Activated B cell treated with CpG ODN at 0.5 μM for 24 hours (primary cell): ENCODE measurements at regions not wholly inside any gene's neighbourhood (a gene's known extent, or its start where the extent isn't known, plus 50 kb on each side); places are given as distances from the start of the nearest gene placed in this dataset.
"Not testable (repeated sequence)": the region's sequence is repeated elsewhere in the genome, so short reads cannot be mapped to it uniquely, and the experiment has no call there.

ENCODE experiments used
- ATAC-seq: fragments of 200-7000 bp; cut with Tn5 transposase; one replicate; pipeline ENCODE4 v1.10.0; 2021; ENCODE audit warnings: low read depth, mild to moderate bottlenecking, moderate library complexity
- CTCF ChIA-PET: fragments of 350-600 bp; sonication (Branson Sonifier 250); formaldehyde crosslinking; loops from one replicate; lab custom pipeline; 2021; ENCODE audit warnings: antibody characterized with exemption; lab: Charles Lee
- POLR2A ChIA-PET: fragments of 350-600 bp; sonication (Branson Sonifier 250); formaldehyde crosslinking; loops from one replicate; lab custom pipeline; 2021; ENCODE audit warnings: antibody characterized with exemption; lab: Charles Lee
- DNase-seq: peaks from one replicate; pipeline ENCODE4 v3.0.0; 2022
- H3K27ac Mint-ChIP-seq: one replicate; pipeline ENCODE4 v1.8.0; 2020; ENCODE audit warnings: mixed read lengths
- H3K27me3 Mint-ChIP-seq: one replicate; pipeline ENCODE4 v1.8.0; 2021; ENCODE audit warnings: mixed read lengths
- H3K36me3 Mint-ChIP-seq: one replicate; pipeline ENCODE4 v1.8.0; 2021; ENCODE audit warnings: low read depth, mixed read lengths
- H3K4me1 Mint-ChIP-seq: one replicate; pipeline ENCODE4 v1.8.0; 2021; ENCODE audit warnings: mixed read lengths
- H3K4me3 Mint-ChIP-seq: one replicate; pipeline ENCODE4 v1.8.0; 2020; ENCODE audit warnings: mild to moderate bottlenecking, mixed read lengths
- H3K9me3 Mint-ChIP-seq: one replicate; pipeline ENCODE4 v1.8.0; 2020; ENCODE audit warnings: mixed read lengths
- intact Hi-C: fragments of 100-400 bp; cut with micrococcal nuclease; formaldehyde crosslinking; loops from one replicate; pipeline ENCODE4 v1.15.1; 2024
- TF ChIP-seq, protein P1 (sequence below): fragments of 200-600 bp; IDR thresholded peaks from one replicate; pipeline ENCODE4 v1.8.0; 2022; ENCODE audit warnings: antibody characterized with exemption, mild to moderate bottlenecking

DNA sequence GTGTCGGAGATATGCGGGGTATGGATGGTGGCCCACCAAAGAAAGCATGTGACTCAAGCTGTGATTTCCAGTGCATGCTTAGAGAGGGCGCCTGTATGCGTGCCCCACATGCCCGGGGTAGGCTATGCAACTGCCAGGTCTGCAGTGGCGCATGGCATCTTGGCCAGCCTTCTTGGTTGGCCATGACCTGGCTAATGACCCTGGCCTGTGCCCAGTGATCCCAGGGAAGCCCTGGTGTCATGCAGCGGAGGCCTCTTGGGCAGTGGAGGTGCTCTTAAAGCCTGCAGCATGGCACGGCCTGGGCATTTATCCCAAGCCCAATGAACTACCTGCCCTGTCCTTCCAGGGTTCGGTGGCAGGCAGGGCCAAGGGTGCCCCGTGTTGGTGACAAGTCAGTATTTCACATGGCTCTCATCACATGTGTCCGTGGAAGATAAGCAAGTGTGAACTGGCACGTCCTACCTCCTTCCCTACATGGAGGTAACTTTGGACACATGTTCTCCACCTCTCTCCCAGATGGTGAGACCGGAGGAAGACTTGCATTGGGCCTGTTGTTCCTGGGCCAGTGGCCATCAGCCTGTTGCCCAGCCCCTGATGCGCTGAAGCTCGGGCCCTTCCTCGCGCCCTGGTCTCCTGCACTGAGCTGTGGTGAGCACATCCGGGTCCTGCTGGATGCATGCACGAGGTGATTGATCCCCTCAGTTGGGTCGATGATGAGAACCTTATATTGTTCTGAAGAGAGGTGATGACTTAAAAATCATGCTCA is 192.0 kb downstream of the UBE3A start:
- POLR2A ChIA-PET = no interaction called here
- ATAC-seq = no peak
- Mint-ChIP-seq H3K9me3 (peaks cover 5% of the 10 kb centered on the region), H3K27ac (no peak overlapping the region), H3K36me3 (no peaks in the 10 kb centered on the region), H3K27me3 (no peaks in the 10 kb centered on the region), H3K4me1 (no peaks in the 10 kb centered on the region), H3K4me3 (no peak overlapping the region)
- intact Hi-C loops = no loop called here
- CTCF ChIA-PET = no interaction called here
- DNase-seq = peak; percentile 4
- TF ChIP-seq, protein P1, sequence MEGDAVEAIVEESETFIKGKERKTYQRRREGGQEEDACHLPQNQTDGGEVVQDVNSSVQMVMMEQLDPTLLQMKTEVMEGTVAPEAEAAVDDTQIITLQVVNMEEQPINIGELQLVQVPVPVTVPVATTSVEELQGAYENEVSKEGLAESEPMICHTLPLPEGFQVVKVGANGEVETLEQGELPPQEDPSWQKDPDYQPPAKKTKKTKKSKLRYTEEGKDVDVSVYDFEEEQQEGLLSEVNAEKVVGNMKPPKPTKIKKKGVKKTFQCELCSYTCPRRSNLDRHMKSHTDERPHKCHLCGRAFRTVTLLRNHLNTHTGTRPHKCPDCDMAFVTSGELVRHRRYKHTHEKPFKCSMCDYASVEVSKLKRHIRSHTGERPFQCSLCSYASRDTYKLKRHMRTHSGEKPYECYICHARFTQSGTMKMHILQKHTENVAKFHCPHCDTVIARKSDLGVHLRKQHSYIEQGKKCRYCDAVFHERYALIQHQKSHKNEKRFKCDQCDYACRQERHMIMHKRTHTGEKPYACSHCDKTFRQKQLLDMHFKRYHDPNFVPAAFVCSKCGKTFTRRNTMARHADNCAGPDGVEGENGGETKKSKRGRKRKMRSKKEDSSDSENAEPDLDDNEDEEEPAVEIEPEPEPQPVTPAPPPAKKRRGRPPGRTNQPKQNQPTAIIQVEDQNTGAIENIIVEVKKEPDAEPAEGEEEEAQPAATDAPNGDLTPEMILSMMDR = no peak

DNA sequence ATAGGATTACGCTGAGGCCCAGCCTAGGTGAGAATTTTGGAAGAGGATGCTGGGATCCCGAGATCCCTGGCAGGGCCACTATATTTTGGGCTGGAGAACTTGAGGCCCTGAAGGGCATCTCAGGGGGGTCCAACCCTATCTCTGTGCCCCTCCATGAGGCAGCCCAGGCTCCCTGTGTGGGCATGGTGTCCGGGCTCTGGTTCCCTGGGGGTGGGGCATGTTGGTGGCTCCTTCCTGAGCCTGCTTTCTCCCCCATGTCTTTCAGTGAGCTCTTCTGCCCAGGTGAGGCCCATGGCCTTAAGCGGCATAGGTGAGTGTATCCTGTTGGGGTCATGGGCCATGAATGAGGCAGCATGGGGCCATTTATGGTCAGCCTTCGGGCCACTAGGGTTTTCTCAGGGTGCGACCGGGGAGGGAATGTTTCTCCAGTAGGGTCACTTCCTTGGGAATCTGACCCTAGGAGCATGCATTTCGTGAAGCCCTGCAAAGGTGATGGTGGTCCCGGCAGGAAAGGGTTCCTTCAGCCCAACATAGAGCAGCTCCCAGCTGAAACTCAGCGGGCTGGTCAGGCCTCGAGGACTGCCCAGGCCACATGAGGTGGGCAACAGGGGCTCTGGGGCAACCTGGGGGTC is 191.3 kb downstream of the UBE3A start:
- TF ChIP-seq, protein P1 = no peak
- H3K27ac Mint-ChIP-seq = no peak overlapping the region
- no peak for DNase-seq
- peaks cover 5% of the 10 kb centered on the region for H3K9me3 Mint-ChIP-seq
- H3K4me1 Mint-ChIP-seq = no peaks in the 10 kb centered on the region
- H3K36me3 Mint-ChIP-seq = no peaks in the 10 kb centered on the region
- ChIA-PET POLR2A (no interaction called here), CTCF (no interaction called here)
- intact Hi-C loops = no loop called here
- H3K4me3 Mint-ChIP-seq = no peak overlapping the region
- no peak for ATAC-seq
- no peaks in the 10 kb centered on the region for H3K27me3 Mint-ChIP-seq

- POLR2A ChIA-PET, H3K4me3 Mint-ChIP-seq, H3K4me1 Mint-ChIP-seq, H3K27ac Mint-ChIP-seq, intact Hi-C loops, ATAC-seq, H3K27me3 Mint-ChIP-seq, H3K36me3 Mint-ChIP-seq, H3K9me3 Mint-ChIP-seq, CTCF ChIA-PET, DNase-seq: not testable (repeated sequence)
These were observed 190.7 kb downstream of the UBE3A start for GRCh38 chr15:25248087-25248486.

GRCh38 chr15:25248583-25249235 is 190.1 kb downstream of the UBE3A start:
- Mint-ChIP-seq H3K4me1 (no peaks in the 10 kb centered on the region), H3K9me3 (peaks cover 4% of the 10 kb centered on the region), H3K4me3 (no peak overlapping the region), H3K27me3 (no peaks in the 10 kb centered on the region), H3K36me3 (no peaks in the 10 kb centered on the region), H3K27ac (no peak overlapping the region)
- TF ChIP-seq, protein P1 = no peak
- intact Hi-C loops = no loop called here
- ChIA-PET POLR2A (no interaction called here), CTCF (no interaction called here)
- DNase-seq = no peak
- no peak for ATAC-seq

DNA sequence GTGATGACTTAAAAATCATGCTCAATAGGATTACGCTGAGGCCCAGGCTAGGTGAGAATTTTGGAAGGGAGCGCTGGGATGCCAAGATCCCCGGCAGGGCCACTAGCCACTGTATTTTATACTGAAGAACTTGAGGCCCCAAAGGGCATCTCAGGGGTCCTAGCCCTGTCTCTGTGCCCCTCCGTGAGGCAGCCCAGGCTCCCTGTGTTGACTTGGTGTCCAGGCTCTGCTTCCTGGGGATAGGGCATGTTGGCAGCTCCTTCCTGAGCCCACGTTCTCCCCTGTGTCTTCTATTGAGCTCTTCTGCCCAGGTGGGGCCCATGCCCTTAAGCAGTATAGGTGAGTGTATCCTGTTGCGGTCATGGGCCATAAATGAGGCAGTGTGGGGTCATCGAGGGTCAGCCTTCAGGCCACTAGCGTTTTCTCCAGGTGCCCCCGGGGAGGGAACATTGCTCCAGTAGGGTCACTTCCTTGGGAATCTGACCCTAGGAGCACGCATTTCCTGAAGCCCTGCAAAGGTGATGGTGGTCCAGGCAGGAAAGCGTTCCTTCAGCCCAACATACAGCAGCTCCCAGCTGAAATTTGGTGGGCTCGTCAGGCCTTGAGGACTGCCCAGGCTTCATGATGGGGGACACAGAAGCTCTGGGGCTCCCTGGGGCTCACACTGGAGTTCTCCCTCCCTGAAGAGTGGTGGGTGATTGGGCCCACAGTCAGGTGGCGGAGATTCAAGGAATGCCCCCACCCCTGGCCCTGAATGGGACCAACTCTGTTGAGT is 189.4 kb downstream of the UBE3A start:
- TF ChIP-seq, protein P1 = no peak
- DNase-seq = no peak
- no peak for ATAC-seq
- Mint-ChIP-seq H3K27me3 (no peaks in the 10 kb centered on the region), H3K4me1 (no peaks in the 10 kb centered on the region), H3K27ac (no peak overlapping the region), H3K9me3 (peaks cover 6% of the 10 kb centered on the region), H3K36me3 (no peaks in the 10 kb centered on the region), H3K4me3 (no peak overlapping the region)
- POLR2A ChIA-PET = no interaction called here
- intact Hi-C loops = no loop called here
- CTCF ChIA-PET = no interaction called here
